ENCODE measurements at regions not wholly inside any gene's neighbourhood (a gene's known extent, or its start where the extent isn't known, plus 50 kb on each side); places are given as distances from the start of the nearest gene placed in this dataset.

DNA sequence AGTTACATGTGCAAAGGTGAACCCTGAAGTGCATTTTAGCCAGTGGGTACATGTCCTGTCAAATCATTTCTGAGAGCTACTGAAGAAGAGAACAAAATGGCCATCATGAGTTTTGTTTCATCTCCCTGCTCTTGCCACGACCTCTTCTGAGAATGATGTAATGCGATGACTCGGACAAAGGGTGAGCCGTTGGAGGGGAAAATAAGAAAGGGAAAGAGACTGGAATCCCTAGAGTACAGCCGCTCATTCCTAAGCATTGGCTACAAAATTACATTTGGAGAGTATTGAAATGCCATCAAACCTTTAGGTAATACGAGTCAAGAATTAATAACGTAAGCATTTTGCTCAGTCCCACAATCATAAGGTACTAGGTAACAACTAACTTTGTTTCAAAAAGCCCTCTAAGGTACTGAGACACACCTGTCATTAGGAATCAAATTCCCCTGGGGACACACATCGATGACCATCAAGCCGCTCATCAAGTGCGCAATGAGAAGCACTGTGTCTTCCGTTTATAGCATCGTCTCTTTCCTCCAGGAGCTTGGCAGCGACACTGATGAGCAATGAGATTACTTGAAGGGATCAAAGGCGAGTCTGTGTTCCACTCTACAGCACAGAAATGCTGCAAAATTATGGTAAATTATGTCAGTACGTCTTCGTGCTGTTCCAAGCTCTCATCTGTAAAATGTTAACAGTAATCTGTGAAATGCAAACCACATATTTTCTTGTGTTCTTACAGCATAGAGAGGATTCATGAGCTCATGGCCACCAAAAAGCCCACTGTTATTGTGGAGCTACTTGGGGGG, 97.3 kb upstream of the PIEZO2 start:
- TF ChIP-seq, protein P1, sequence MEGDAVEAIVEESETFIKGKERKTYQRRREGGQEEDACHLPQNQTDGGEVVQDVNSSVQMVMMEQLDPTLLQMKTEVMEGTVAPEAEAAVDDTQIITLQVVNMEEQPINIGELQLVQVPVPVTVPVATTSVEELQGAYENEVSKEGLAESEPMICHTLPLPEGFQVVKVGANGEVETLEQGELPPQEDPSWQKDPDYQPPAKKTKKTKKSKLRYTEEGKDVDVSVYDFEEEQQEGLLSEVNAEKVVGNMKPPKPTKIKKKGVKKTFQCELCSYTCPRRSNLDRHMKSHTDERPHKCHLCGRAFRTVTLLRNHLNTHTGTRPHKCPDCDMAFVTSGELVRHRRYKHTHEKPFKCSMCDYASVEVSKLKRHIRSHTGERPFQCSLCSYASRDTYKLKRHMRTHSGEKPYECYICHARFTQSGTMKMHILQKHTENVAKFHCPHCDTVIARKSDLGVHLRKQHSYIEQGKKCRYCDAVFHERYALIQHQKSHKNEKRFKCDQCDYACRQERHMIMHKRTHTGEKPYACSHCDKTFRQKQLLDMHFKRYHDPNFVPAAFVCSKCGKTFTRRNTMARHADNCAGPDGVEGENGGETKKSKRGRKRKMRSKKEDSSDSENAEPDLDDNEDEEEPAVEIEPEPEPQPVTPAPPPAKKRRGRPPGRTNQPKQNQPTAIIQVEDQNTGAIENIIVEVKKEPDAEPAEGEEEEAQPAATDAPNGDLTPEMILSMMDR (IDR thresholded peaks at IDR 0.05; ENCODE audit: low read depth, low read length) = no peak
- no peak for TF ChIP-seq EZH2phosphoT487 (IDR thresholded peaks at IDR 0.05; ENCODE audit: low read depth)

All from OCI-LY3 (cell line).